Activated naive CD8-positive, alpha-beta T cell treated with anti-CD3 and anti-CD28 coated beads, Interleukin-2, amount 10 ng/mL, durations not matched to agents 7 days and 5 days (primary cell): ENCODE measurements at regions not wholly inside any gene's neighbourhood (a gene's known extent, or its start where the extent isn't known, plus 50 kb on each side); places are given as distances from the start of the nearest gene placed in this dataset.

Experiments used
- ATAC-seq: fragments of 150-1000 bp; cut with Tn5 transposase; one replicate; pipeline ENCODE4 v1.10.0; 2021; ENCODE audit warnings: low read depth, moderate library complexity
- POLR2A ChIA-PET: fragments of 350-600 bp; sonication (Branson Sonifier 250); formaldehyde crosslinking; loops from one replicate; lab custom pipeline; 2021; ENCODE audit warnings: antibody characterized with exemption; lab: Charles Lee
- DNase-seq: peaks from one replicate; pipeline ENCODE4 v3.0.0; 2021
- H3K27ac Mint-ChIP-seq: one replicate; pipeline ENCODE4 v1.8.0; 2022; ENCODE audit warnings: mild to moderate bottlenecking, mixed read lengths
- H3K27me3 Mint-ChIP-seq: one replicate; pipeline ENCODE4 v1.8.0; 2022; ENCODE audit warnings: mild to moderate bottlenecking, moderate library complexity, mixed read lengths
- H3K36me3 Mint-ChIP-seq: one replicate; pipeline ENCODE4 v1.8.0; 2021; ENCODE audit warnings: mild to moderate bottlenecking, mixed read lengths
- H3K4me1 Mint-ChIP-seq: one replicate; pipeline ENCODE4 v1.8.0; 2021; ENCODE audit warnings: mixed read lengths
- H3K4me3 Mint-ChIP-seq: one replicate; pipeline ENCODE4 v1.8.0; 2022; ENCODE audit warnings: mild to moderate bottlenecking, moderate library complexity, mixed read lengths
- H3K9me3 Mint-ChIP-seq: one replicate; pipeline ENCODE4 v1.8.0; 2021; ENCODE audit warnings: mixed read lengths

DNA sequence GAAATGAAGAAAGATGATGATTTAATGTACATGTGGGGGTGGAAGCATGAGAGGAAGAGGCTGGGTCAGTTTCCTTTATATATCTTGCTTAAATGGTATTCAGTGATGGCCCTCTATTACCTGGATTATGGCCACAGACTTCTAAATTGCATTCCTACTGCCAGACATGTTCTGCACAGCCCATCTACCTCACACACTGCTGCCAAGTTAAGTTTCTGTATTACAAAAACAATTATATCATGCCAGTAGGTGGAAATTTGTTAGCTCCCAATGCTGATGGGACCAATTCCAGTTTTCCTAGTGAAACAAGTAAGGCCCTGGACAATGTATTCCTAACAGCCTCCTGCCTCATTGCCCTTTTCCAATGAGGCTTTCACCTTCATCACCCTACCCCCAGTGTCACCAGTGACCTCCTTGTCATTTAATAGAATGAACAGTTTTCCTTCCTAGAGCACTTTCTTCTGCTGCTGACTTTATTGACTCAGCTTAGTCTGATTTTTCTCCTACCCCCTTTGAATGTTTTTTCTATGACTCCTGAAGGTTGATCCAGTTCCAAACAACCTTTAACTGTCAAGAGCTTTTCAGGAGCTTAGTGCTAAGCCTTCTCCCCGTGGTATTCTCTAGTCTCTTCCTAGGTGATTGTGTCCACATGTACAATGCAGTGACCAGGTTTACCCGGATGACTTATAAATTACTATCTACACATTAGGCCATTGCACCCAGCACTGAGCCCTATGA lies 316.6 kb upstream of the ANKRD30A start:
- no peak for DNase-seq
- no peaks in the 10 kb centered on the region for H3K27me3 Mint-ChIP-seq
- no peaks in the 10 kb centered on the region for H3K36me3 Mint-ChIP-seq
- no peak overlapping the region for H3K27ac Mint-ChIP-seq
- H3K4me1 Mint-ChIP-seq: no peaks in the 10 kb centered on the region
- peaks cover 2% of the 10 kb centered on the region for H3K9me3 Mint-ChIP-seq
- POLR2A ChIA-PET: no interaction called here
- ATAC-seq: no peak
- no peak overlapping the region for H3K4me3 Mint-ChIP-seq

DNA sequence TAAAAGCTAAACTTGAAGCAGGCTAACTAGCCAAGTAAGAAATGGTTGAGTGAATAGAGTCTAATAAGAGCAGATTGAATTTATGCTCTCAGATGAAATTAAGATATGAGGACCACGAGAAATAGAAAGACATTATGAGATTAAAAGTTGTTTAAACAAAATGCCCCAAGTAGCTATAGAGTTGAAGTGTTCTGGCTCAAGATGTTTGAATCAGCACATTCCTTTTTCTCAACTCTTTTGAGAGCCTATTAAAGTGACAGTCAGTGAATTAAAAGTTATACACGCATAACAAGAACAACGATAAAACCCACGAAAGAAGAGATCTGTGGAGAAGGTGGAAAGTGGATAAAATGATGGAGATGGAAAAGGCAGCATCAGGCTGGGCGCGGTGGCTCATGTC lies 322.2 kb upstream of the ANKRD30A start:
- POLR2A ChIA-PET: no interaction called here
- no peaks in the 10 kb centered on the region for H3K36me3 Mint-ChIP-seq
- H3K4me1 Mint-ChIP-seq: no peaks in the 10 kb centered on the region
- H3K9me3 Mint-ChIP-seq: no peaks in the 10 kb centered on the region
- DNase-seq (no peak), ATAC-seq (no peak)
- no peaks in the 10 kb centered on the region for H3K27me3 Mint-ChIP-seq
- no peak overlapping the region for H3K27ac Mint-ChIP-seq
- no peak overlapping the region for H3K4me3 Mint-ChIP-seq

DNA sequence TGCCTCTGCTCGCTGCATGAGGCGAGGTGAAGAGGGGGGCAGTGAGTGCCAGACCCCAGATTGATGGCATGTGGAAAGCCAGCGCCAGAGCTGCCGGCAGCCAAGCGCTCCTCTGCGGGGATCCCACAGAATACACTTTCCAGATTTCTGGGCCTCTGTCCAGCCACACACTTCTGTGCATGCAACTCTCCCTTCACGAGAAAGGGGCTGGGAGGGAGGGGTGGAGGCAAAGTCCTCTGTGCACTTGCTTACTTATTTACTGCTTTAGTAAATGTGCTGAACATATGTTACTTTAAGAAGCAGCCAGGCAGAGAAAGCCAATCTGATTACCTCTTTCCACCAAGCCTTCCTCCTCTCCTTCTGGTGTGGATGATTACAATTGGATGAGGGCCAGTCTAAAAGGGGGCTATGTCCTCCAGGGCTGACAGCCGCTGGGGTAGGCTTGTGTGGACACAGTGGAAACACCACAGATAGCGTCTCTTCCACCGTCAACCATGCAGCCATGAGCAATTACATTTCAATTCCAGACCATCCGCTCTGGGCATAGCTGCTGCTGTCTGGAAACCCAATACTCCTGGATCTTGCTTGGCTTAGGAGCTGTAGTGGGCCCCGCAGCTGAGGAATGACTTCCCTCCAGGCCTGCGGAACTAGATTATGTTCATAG lies 322.8 kb upstream of the ANKRD30A start:
- no peaks in the 10 kb centered on the region for H3K27me3 Mint-ChIP-seq
- POLR2A ChIA-PET: no interaction called here
- ATAC-seq (no peak), DNase-seq (no peak)
- H3K9me3 Mint-ChIP-seq: no peaks in the 10 kb centered on the region
- no peaks in the 10 kb centered on the region for H3K36me3 Mint-ChIP-seq
- H3K27ac Mint-ChIP-seq: no peak overlapping the region
- H3K4me3 Mint-ChIP-seq: no peak overlapping the region
- no peaks in the 10 kb centered on the region for H3K4me1 Mint-ChIP-seq

DNA sequence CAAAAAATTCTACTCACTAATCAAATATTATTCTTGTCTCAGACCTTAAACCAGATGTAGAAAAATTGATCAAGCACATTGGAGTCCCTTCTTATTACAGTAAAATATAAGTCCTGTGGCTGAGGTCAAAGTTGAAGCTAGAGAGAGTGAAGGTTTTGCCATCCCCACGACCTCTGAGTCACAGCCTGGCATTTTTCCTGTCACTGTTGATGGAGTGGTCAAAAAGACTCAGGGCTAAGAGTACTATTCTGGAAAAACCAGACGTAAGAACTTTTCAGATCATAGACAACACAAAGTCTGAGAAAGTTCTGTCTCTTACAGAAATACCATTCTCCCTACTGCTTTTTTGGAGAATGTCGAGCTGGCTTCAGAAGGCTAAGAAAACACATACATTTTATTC lies 323.7 kb upstream of the ANKRD30A start:
- H3K4me1 Mint-ChIP-seq: no peaks in the 10 kb centered on the region
- H3K27ac Mint-ChIP-seq: no peak overlapping the region
- no peak for DNase-seq
- H3K9me3 Mint-ChIP-seq: no peaks in the 10 kb centered on the region
- POLR2A ChIA-PET: no interaction called here
- no peaks in the 10 kb centered on the region for H3K27me3 Mint-ChIP-seq
- H3K4me3 Mint-ChIP-seq: no peak overlapping the region
- H3K36me3 Mint-ChIP-seq: no peaks in the 10 kb centered on the region
- no peak for ATAC-seq

GRCh38 chr10:36794981-36795380 lies 330.4 kb upstream of the ANKRD30A start:
- Mint-ChIP-seq H3K4me1 (no peaks in the 10 kb centered on the region), H3K36me3 (no peaks in the 10 kb centered on the region), H3K4me3 (no peak overlapping the region), H3K27ac (no peak overlapping the region), H3K9me3 (peaks cover 3% of the 10 kb centered on the region), H3K27me3 (no peaks in the 10 kb centered on the region)
- DNase-seq (no peak), ATAC-seq (no peak)
- POLR2A ChIA-PET: no interaction called here

DNA sequence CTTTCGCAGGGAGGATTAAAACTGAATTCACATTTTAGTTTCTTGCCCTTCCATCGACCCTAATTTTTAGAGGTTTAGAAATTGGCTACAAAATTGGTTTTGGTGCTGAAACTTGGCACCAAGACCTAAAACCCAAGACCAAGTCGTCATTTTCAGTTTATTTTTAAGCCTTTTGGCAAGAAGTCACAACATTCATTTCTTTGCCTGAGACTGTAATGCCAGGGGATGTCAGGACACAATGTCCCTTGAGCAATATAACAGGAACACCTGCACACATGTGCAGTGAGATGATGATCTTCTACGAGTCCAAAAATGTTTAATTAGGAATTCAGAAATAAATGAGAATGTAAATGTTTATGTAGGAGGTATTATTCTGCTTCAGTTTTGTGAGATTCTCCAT lies 335.4 kb upstream of the ANKRD30A start:
- Mint-ChIP-seq H3K4me1 (no peaks in the 10 kb centered on the region), H3K27ac (no peak overlapping the region), H3K4me3 (no peak overlapping the region), H3K27me3 (no peaks in the 10 kb centered on the region), H3K9me3 (peaks cover 3% of the 10 kb centered on the region), H3K36me3 (no peaks in the 10 kb centered on the region)
- DNase-seq (no peak), ATAC-seq (no peak)
- POLR2A ChIA-PET: no interaction called here

GRCh38 chr10:36788152-36788551 lies 337.2 kb upstream of the ANKRD30A start:
- H3K4me3 Mint-ChIP-seq: no peak overlapping the region
- no peaks in the 10 kb centered on the region for H3K4me1 Mint-ChIP-seq
- no peaks in the 10 kb centered on the region for H3K27me3 Mint-ChIP-seq
- DNase-seq: no peak
- POLR2A ChIA-PET: no interaction called here
- no peaks in the 10 kb centered on the region for H3K36me3 Mint-ChIP-seq
- no peak for ATAC-seq
- H3K27ac Mint-ChIP-seq: no peak overlapping the region
- H3K9me3 Mint-ChIP-seq: peaks cover 2% of the 10 kb centered on the region

GRCh38 chr10:36783400-36783799 lies 342.0 kb upstream of the ANKRD30A start:
- POLR2A ChIA-PET: no interaction called here
- Mint-ChIP-seq H3K4me3 (no peak overlapping the region), H3K36me3 (no peaks in the 10 kb centered on the region), H3K4me1 (no peaks in the 10 kb centered on the region), H3K27me3 (no peaks in the 10 kb centered on the region), H3K27ac (no peak overlapping the region), H3K9me3 (no peaks in the 10 kb centered on the region)
- ATAC-seq (no peak), DNase-seq (no peak)

DNA sequence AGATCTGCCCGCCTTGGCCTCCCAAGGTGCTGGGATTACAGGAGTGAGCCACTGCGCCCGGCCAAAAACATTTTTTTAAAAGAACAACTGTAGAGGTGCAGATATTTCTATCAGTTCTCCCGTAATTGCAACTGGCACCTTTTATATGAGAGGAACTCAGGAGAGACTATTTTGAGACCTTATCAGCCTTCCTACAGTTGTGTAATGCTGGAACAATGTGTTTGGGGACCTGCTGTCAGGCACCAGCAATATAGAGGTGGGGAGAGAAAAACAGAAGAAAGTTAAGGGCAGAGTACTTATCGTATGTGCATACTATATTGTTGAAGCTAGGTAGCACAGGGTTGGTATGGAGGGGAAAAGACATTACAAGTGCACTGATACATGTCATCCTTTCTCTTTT lies 343.8 kb upstream of the ANKRD30A start:
- Mint-ChIP-seq H3K36me3 (no peaks in the 10 kb centered on the region), H3K4me3 (no peak overlapping the region), H3K4me1 (no peaks in the 10 kb centered on the region), H3K27ac (no peak overlapping the region), H3K27me3 (no peaks in the 10 kb centered on the region), H3K9me3 (no peaks in the 10 kb centered on the region)
- POLR2A ChIA-PET: no interaction called here
- no peak for ATAC-seq
- no peak for DNase-seq

- DNase-seq: no peak
- Mint-ChIP-seq H3K9me3 (peaks cover 2% of the 10 kb centered on the region), H3K27me3 (no peaks in the 10 kb centered on the region), H3K36me3 (no peaks in the 10 kb centered on the region), H3K27ac (no peak overlapping the region), H3K4me1 (no peaks in the 10 kb centered on the region), H3K4me3 (no peak overlapping the region)
- no peak for ATAC-seq
- POLR2A ChIA-PET: no interaction called here
Measured at GRCh38 chr10:36780158-36780557, 345.2 kb upstream of the ANKRD30A start.

DNA sequence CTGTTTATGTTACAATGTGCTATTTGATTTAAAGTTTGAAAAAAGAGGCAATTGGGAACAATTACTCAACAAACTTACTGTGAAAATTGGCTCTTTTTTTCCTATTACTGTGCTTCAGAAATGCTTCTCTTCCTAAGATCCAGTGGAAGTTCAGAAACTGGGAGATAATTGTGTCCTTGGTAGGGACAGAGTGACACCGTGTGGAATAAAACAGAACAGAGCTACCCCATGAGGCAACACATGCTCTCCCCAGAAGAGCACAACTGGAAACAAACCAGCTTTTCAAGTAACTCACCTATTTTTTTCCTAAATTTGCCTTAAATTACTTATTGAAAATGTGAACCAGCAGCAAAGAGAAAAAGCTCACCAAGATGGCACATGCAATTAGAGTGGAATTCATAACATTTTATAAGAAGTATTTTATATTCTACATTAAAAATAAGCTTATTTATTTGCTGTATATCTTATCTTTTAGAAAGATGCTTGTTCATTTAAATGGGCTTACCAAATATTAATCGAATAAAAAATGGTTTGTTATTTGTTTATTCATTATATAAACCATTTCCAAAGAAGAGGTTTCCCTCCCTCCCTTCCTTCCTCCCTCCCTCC lies 346.1 kb upstream of the ANKRD30A start:
- Mint-ChIP-seq H3K4me3 (no peak overlapping the region), H3K9me3 (peaks cover 2% of the 10 kb centered on the region), H3K36me3 (no peaks in the 10 kb centered on the region), H3K27ac (no peak overlapping the region), H3K4me1 (no peaks in the 10 kb centered on the region), H3K27me3 (no peaks in the 10 kb centered on the region)
- POLR2A ChIA-PET: no interaction called here
- DNase-seq (no peak), ATAC-seq (no peak)

DNA sequence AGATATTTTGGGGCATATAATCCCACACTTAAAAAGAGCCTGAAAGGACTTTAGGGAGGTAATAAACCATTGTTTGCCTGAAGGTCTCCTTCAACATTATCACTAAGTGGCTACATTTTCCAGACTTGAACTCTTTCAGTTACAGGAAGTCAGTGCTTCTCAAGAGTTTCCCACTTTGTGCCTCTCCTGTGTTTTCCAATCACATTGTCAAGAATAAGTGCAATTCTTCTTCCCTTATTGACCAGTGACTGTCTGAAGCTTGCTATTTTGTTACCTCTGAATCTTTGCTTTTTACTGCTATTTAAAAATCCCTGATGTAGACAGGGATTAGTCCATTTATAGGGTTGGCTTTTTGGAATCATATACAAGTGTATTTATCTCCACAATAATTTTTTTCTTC lies 346.7 kb upstream of the ANKRD30A start:
- Mint-ChIP-seq H3K9me3 (peaks cover 2% of the 10 kb centered on the region), H3K27me3 (no peaks in the 10 kb centered on the region)
- POLR2A ChIA-PET: no interaction called here

GRCh38 chr10:36773652-36774051 lies 351.7 kb upstream of the ANKRD30A start:
- Mint-ChIP-seq H3K27ac (no peak overlapping the region), H3K4me3 (no peak overlapping the region), H3K4me1 (no peaks in the 10 kb centered on the region), H3K27me3 (no peaks in the 10 kb centered on the region), H3K9me3 (peaks cover 5% of the 10 kb centered on the region), H3K36me3 (no peaks in the 10 kb centered on the region)
- POLR2A ChIA-PET: no interaction called here
- ATAC-seq: no peak
- no peak for DNase-seq

More for the DNA sequence above, 346.7 kb upstream of the ANKRD30A start:
- no peaks in the 10 kb centered on the region for H3K4me1 Mint-ChIP-seq
- H3K36me3 Mint-ChIP-seq: no peaks in the 10 kb centered on the region
- no peak for ATAC-seq
- DNase-seq: no peak
- no peak overlapping the region for H3K4me3 Mint-ChIP-seq
- H3K27ac Mint-ChIP-seq: no peak overlapping the region

DNA sequence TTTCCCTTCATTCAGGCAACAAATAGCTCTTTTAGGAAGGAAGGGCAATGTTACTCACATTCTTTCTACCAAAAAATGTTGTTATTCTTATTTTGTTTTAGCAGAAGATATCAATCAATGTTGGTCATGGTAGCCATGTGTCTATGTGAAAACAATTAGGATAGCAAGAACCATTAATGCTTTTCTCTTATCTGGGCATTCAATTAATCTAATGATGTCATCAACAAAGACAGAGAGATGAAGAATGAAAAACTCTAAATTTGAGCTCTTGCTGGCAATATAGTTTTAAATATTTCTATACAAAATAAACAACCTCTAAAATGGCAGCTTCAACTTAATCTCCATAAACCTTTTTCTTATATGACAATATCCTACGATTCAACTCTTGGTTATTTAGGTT lies 353.7 kb upstream of the ANKRD30A start:
- Mint-ChIP-seq H3K4me3 (no peak overlapping the region), H3K27ac (no peak overlapping the region), H3K27me3 (no peaks in the 10 kb centered on the region), H3K36me3 (no peaks in the 10 kb centered on the region), H3K4me1 (no peaks in the 10 kb centered on the region), H3K9me3 (peaks cover 5% of the 10 kb centered on the region)
- POLR2A ChIA-PET: no interaction called here
- DNase-seq (no peak), ATAC-seq (no peak)
